GM18502 (cell line): ENCODE measurements at regions not wholly inside any gene's neighbourhood (a gene's known extent, or its start where the extent isn't known, plus 50 kb on each side); places are given as distances from the start of the nearest gene placed in this dataset.
"Not testable (repeated sequence)": the region's sequence is repeated elsewhere in the genome, so short reads cannot be mapped to it uniquely, and the experiment has no call there.

Experiments
- ATAC-seq: cut with Tn5 transposase; IDR thresholded peaks from one replicate; pipeline ENCODE4 v1.9.1; 2021; ENCODE audit warnings: mild to moderate bottlenecking; ENCODE audit not compliant: unreplicated experiment, poor library complexity

DNA sequence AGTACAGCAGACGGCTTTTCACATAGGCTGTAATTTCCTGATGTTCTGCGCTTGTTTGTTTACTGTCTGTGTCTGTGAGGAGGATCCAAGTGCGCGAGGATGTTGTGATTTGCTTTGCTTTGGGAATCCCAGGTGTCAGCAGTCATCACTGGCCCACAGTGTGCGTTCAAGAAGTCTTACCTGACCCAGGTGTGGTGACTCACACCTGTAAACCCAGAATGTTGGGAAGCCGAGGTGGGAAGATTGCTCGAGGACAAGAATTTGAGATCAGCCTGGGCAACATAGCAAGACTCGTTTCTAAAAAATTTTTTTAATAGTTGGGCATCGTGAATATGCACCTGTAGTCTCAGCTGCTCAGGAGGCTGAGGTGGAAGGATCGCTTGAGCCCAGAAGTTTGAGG lies 110.7 kb downstream of the CRLF3 start:
- not testable (repeated sequence) for ATAC-seq

DNA sequence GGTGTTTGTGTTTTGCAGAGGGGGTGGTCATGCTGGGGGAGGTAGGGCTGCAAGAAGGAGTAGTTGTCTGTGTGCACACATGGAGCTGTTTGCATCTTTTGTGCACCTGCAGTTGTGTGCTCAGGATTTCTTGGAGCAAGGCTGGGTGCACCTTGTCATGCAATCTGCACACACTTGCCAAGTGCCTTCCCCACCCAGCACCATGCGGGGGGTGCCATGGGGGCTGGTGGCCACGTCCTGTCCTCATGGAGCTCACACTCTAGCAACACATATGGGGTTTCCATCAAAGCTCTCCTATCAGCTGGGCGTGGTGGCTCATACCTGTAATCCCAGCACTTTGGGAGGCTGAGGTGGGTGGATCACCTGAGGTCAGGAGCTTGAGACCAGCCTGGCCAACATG lies 111.6 kb downstream of the CRLF3 start:
- not testable (repeated sequence) for ATAC-seq

DNA sequence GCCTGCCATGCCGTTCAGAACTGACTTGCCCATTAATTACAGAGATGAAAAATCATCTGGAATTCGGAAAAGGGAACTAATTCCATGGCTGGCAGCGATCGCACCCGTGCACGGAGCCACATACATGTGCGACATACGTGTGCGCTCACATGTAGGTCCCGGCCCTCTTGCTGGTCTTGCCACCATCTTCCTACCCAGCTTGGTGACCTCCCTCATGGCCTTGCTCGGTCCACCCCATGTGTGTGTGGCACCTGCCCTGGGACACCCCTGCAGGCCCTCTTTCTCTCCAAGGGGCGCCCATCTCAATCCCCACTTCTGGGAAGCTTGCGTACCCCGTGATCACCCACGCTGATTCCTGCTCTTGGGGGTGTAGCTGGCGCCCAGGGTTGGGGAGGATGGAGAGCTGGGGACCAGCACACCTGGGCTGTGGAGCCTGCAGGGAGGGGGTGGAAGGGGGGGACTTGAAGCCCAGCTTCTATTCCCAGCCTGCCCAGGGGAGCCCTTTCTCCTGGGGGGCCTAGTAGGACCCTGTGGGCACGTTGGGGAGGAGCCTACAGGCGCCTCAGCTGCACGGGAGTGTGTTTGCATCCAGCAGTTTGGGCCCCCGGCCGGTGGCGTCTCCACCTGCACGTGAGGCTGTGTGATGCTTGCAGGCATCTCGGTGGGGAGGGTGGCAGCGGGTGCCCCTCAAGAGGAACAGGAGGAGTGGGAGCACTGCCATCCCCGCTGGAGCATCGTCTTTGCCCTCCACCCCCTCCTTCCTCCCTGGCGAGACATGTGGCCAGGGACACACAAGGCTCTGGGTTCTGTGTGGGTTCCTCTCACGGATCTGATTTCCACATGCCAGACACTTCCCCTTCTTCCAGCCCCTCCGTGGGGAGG lies 112.6 kb downstream of the CRLF3 start:
- not testable (repeated sequence) for ATAC-seq

GRCh38 chr17:30711176-30711575 lies 113.3 kb downstream of the CRLF3 start:
- not testable (repeated sequence) for ATAC-seq

DNA sequence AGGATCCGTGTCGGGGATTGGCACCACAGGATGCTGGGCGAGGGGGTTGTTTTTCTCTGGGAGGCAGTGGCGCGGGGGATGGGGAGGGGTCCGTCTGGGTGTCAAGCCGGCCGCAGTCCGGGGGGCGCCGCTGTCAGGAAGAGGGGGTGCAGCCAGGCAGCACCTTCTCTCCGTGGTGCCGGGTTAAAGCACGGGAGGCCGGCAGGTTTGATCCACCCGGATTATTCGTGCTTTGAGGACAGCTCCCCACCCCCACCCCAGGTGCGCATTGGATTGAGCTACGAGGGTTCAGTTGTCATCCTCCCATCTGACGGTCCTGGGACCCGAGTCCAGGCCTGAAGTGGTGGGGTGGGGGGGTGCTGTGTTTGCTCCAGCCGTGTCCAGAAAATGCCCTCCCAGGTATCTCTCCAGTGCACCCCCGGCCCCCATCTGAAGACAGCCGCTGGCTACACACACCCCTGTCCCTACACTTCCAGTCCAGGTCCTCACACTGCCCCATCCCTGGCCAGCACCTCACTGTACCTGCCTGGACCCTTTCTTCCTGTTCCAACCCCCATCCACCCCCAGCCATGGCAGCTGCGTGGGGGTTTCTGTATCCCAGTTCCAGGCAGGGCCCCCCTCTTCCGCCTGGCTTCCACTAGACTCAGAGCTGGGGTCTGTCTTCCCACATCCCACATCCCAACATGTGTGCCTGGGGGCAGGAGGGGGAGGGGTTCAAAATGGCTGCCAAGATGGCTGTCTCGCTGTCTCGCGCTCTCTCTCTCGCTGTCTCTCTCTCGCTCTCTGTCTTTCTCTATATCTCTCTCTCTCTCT lies 114.0 kb downstream of the CRLF3 start:
- not testable (repeated sequence) for ATAC-seq

DNA sequence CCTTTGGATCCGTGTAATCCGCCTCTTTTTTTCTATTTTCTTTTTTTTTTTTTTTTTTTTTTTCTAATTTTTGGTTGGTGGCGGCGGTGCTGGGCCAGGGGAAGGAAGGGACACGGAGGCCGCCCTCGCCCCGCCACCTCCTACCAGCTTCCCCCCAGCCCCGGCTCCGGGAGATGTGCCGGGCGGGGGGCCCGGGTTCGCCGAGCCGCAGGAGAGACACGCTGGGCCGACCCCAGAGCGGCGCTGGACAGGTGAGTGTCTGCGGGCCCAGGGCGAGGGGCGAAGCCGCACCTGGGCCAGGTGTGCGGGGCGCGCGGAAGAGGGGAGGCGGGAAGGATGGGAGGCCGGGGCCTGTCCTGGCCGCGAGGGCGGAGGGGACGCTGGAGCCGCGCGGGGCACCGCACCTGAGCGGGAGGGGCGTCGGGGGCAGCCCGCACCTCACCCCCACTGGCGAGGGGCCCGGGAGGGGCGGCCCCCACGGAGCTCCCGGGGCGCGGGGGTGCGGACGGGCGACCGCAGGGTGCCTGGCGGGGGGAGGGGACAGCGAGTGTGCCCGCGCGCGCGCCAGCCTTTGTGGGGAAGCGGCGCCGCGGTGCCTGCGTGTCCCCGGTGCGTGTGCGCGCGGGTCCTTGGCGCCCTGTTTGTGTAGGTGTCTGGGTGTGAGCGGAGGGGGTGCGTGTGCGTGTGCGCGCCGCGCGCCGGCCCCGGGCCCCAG lies 114.8 kb downstream of the CRLF3 start:
- peak; percentile 2 for ATAC-seq

- peak; percentile 22 for ATAC-seq
Measured at GRCh38 chr17:30709096-30709495, 115.4 kb downstream of the CRLF3 start.

- ATAC-seq: peak; percentile 50
Measured at GRCh38 chr17:30708241-30709078, 116.0 kb downstream of the CRLF3 start.

DNA sequence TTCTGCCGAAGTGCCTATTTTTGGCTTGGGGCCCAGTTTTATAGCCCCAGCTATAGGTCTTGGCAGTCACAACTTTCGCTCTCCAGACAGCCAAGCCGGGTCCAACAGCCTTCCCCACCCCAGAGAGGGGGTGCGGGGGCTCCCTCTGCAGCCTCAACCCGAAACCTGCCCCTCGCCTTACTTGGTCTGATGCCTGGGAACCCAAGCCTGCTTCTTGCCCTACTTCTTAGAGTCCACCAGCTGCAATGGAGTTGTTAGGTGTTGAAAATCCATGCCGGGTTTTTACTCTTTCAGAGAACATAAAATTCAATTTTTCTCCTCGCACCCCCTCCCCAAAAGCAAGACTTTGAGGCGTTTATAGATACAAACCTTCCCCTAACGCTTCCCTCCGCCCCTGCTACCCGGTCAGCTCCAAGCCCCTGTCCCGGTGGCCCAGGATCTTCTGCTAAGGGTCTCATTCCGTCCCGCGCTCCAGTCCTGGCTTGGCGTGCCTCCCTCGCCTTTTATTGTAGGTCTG lies 116.7 kb downstream of the CRLF3 start:
- not testable (repeated sequence) for ATAC-seq

DNA sequence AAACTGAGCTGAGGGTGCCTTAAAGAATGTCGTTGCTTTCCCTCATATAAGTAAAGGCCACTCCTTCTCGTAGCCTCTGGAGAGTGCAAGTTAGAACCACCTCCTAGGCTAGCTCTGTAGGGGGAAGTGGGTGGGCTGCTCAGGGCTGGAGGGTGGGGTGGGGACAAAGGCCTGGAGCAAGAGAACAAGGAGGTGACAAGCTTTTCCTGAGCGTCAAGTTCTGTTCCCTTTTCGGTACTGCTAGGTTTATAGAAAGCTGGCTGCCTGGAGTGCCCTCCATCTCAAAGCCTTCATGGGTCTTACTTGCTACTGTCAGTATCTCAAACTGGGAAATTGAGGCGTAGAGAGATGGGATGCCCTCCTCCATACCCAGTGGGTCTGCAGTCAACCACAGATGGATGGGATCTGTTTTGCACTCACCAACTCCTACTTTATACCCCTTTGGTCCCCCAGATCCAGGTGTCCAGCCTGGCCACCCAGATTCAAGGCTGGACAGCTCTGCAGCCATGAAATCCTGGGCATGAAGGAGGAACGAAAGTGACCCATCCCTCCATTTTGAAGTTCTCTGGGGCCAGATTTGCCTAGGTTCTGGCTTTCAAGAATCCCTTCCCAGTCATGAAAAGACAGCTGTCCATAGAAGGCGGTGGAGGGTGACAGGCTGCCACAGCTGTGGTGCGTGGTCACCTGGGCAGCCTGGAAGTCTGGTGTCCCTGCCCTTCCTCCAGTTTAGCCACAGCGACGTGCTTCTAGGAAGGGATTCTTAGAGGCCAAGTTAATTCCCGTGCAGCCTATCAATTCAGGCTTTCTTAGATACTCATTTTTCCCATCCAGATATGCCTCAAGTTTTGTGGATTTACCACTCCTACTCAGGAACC lies 117.8 kb downstream of the CRLF3 start:
- ATAC-seq: not testable (repeated sequence)

GRCh38 chr17:30706004-30706403 lies 118.5 kb downstream of the CRLF3 start:
- not testable (repeated sequence) for ATAC-seq

GRCh38 chr17:30701498-30701989 lies 122.9 kb downstream of the CRLF3 start:
- no peak for ATAC-seq

- not testable (repeated sequence) for ATAC-seq
Measured at GRCh38 chr17:30700833-30701232, 123.7 kb downstream of the CRLF3 start.

- not testable (repeated sequence) for ATAC-seq
Measured at GRCh38 chr17:30697619-30698460, 126.7 kb downstream of the CRLF3 start.

- ATAC-seq: no peak
Measured at GRCh38 chr17:30696234-30696633, 128.3 kb downstream of the CRLF3 start.

- not testable (repeated sequence) for ATAC-seq
Measured at GRCh38 chr17:30695265-30695811, 129.2 kb downstream of the CRLF3 start.

GRCh38 chr17:30693772-30694171 lies 130.7 kb downstream of the CRLF3 start:
- not testable (repeated sequence) for ATAC-seq
